Prostate gland (tissue), 2 donors: ENCODE measurements at regions not wholly inside any gene's neighbourhood (a gene's known extent, or its start where the extent isn't known, plus 50 kb on each side); places are given as distances from the start of the nearest gene placed in this dataset.

Source experiments
- DNase-seq: peaks from one replicate; pipeline ENCODE4 v3.0.0-alpha.2; 2019; ENCODE audit warnings: low spot score
- H3K27ac ChIP-seq, 2 donors: fragments of 200-600 bp; sonication (generic); 2 replicates each; pipeline ENCODE4 v1.5.1; 2017 to 2019
- H3K27me3 ChIP-seq: fragments of 200-600 bp; sonication (generic); replicated peaks from 2 replicates; pipeline ENCODE4 v1.5.1; 2019; ENCODE audit not compliant: insufficient read depth
- H3K36me3 ChIP-seq, 2 donors: fragments of 200-600 bp; sonication (generic); 1 replicate in 1 of 2; 2 replicates in 1 of 2; pipeline versions ENCODE4 v1.5.1 to v1.8.1; 2017 to 2019
- H3K4me1 ChIP-seq: fragments of 200-600 bp; sonication (generic); replicated peaks from 2 replicates; pipeline ENCODE4 v1.5.1; 2019
- H3K4me3 ChIP-seq, 2 donors: fragments of 200-600 bp; sonication (generic); 2 replicates each; pipeline ENCODE4 v1.5.1; 2017 to 2019
- H3K9me3 ChIP-seq: fragments of 200-600 bp; sonication (generic); 2 replicates; pipeline ENCODE4 v1.5.1; 2017
- POLR2A ChIP-seq: fragments of 450-650 bp; IDR thresholded peaks from one replicate; pipeline ENCODE4 v1.6.1; 2016; ENCODE audit warnings: antibody characterized with exemption, mild to moderate bottlenecking
- POLR2AphosphoS5 ChIP-seq: sonication (generic); formaldehyde crosslinking; IDR thresholded peaks from one replicate; pipeline ENCODE4 v1.6.1; 2017; ENCODE audit warnings: antibody characterized with exemption
- WGBS: methylation state at CpG from one replicate; pipeline ENCODE4 v1.1.5; 2018; 5-methylcytosine and 5-hydroxymethylcytosine counted together
- intact Hi-C: fragments of 100-400 bp; cut with DNase I; formaldehyde crosslinking; loops from one replicate; pipeline ENCODE4 v1.14.2; 2022
- TF ChIP-seq, protein P1 (sequence below), 4 experiments: fragments of 200-600 bp in 2 of 4; fragments of 450-650 bp in 2 of 4; sonication (generic) in 2 of 4; IDR thresholded peaks; 1 replicate in 3 of 4; 2 replicates in 1 of 4; pipeline ENCODE4 v1.5.1; 2016 to 2019; ENCODE audit warnings: antibody characterized with exemption in 4 of 4, mild to moderate bottlenecking in 2 of 4, moderate library complexity in 2 of 4

DNA sequence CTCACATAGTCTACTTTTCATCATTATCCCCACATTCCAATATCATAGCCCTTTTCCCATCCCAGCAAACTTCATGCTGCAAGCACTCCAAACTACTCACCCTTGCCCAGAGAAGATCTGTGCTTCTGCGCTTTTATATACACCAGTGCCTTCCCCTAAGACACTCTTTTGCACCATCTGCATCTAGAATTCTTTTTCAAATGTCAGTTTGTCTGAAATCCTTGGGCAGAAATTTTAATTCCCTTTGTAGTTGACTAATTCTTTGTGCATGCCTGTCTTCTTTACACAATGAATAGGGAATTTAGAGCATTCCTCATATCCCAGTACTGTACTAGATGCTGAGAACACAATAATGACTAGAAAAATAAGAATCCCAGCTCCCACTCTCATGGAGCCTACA, 298.9 kb downstream of the KCNN2 start:
- WGBS = 93% methylated on average over 1 of the region's 1 CpG
- intact Hi-C loops = no loop called here
- Histone ChIP-seq H3K9me3 (no peaks in the 10 kb centered on the region), H3K4me3 (no peak overlapping the region), H3K27me3 (no peaks in the 10 kb centered on the region), H3K4me1 (no peaks in the 10 kb centered on the region), H3K36me3 (no peaks in the 10 kb centered on the region), H3K27ac (no peak overlapping the region)
- TF ChIP-seq POLR2A (no peak), POLR2AphosphoS5 (no peak)
- TF ChIP-seq, protein P1, sequence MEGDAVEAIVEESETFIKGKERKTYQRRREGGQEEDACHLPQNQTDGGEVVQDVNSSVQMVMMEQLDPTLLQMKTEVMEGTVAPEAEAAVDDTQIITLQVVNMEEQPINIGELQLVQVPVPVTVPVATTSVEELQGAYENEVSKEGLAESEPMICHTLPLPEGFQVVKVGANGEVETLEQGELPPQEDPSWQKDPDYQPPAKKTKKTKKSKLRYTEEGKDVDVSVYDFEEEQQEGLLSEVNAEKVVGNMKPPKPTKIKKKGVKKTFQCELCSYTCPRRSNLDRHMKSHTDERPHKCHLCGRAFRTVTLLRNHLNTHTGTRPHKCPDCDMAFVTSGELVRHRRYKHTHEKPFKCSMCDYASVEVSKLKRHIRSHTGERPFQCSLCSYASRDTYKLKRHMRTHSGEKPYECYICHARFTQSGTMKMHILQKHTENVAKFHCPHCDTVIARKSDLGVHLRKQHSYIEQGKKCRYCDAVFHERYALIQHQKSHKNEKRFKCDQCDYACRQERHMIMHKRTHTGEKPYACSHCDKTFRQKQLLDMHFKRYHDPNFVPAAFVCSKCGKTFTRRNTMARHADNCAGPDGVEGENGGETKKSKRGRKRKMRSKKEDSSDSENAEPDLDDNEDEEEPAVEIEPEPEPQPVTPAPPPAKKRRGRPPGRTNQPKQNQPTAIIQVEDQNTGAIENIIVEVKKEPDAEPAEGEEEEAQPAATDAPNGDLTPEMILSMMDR (IDR thresholded peaks at IDR 0.05) = no peak
- no peak for DNase-seq

DNA sequence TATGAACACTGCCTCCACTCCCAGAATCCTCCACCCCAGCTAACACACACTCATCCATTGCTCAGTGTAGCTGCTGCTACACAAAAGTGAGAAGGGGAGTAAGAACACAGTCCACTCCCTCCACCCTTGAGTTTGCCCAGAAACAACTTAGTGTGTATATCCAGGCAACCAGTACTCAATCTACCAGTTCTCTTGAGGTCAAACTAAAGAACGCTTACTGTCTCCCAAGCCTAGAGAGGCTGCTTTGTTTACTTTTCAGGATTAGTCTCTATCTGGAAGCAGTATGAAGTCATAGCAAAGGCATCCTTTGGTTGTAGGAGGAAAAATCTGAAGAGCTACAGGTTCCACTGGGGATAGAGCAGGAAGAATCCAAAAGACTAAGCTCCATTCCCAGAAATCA, 296.3 kb downstream of the KCNN2 start:
- no peak for TF ChIP-seq POLR2AphosphoS5
- TF ChIP-seq, protein P1 (IDR thresholded peaks at IDR 0.05) = no peak
- no peak for TF ChIP-seq POLR2A
- 53% methylated on average over 1 of the region's 1 CpG for WGBS
- Histone ChIP-seq H3K36me3 (no peaks in the 10 kb centered on the region), H3K4me3 (no peak overlapping the region), H3K4me1 (no peaks in the 10 kb centered on the region), H3K9me3 (no peaks in the 10 kb centered on the region), H3K27ac (no peak overlapping the region), H3K27me3 (no peaks in the 10 kb centered on the region)
- intact Hi-C loops = no loop called here
- no peak for DNase-seq

DNA sequence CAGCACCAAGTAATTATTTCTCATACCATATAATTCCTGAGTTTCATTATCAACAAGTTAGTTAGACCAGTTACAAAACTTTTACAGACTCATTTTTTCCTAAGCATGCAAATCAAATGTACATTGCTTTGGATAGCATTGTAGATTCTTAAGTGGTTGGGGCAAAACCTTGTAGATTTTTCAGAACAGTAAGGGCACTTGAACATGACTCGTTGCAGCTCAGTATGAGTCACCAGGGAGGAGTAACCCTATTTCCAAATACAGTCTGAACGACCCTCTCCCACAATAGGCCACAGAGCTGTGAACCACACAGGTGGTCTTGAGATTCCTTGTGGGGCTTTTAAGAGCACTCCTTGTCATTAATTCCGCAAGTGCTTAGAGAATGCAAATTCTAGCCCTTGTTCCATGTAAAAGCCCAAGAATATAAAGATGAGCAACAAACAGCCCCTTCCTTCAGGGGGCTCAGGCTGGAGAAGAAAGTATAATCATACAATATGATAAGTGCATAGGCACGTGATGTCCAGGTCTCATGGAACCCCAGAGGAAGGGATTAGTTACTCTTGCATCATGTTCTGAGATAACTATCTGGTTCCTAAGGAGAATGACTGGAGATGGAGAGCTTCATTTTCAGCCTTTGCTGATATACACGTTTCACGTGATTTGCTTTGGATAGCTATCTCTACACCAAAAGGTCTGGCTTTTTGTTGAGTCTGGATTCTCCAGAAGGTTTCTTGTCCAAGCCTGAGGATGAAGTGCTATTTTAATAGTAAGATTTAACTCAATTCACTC, 295.7 kb downstream of the KCNN2 start:
- intact Hi-C loops = no loop called here
- TF ChIP-seq, protein P1 (IDR thresholded peaks at IDR 0.05) = no peak
- TF ChIP-seq POLR2A = no peak
- no peak for TF ChIP-seq POLR2AphosphoS5
- Histone ChIP-seq H3K27me3 (no peaks in the 10 kb centered on the region), H3K4me3 (no peak overlapping the region), H3K4me1 (no peaks in the 10 kb centered on the region), H3K9me3 (no peaks in the 10 kb centered on the region), H3K27ac (no peak overlapping the region), H3K36me3 (no peaks in the 10 kb centered on the region)
- no peak for DNase-seq
- 76% methylated on average over 6 of the region's 6 CpGs for WGBS

DNA sequence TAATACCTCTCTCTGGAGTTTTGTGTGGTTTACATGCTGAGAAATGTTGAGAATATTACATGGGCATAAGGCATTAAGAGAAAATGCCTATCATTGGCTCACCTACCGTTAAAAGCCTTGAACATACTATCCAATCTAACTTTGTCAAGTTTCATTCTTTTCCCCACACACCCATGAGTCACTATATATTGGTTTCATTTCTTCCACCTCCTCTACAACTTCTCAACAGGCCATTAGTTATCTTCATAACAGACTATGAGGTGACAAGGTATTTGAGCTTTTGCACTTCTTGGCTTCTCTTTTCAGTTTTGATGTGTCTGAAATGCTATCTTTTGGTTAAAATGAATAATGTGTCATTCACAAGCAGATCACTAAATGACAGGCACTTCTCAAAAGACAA, 288.0 kb downstream of the KCNN2 start:
- WGBS = 89% methylated on average over 1 of the region's 1 CpG
- no peak for TF ChIP-seq POLR2A
- TF ChIP-seq, protein P1 (IDR thresholded peaks at IDR 0.05) = no peak
- TF ChIP-seq POLR2AphosphoS5 = no peak
- DNase-seq = no peak
- no peaks in the 10 kb centered on the region for H3K9me3 ChIP-seq
- H3K27ac ChIP-seq = no peak overlapping the region
- no peaks in the 10 kb centered on the region for H3K36me3 ChIP-seq
- H3K4me1 ChIP-seq = no peaks in the 10 kb centered on the region
- intact Hi-C loops = no loop called here
- no peaks in the 10 kb centered on the region for H3K27me3 ChIP-seq
- H3K4me3 ChIP-seq = no peak overlapping the region

DNA sequence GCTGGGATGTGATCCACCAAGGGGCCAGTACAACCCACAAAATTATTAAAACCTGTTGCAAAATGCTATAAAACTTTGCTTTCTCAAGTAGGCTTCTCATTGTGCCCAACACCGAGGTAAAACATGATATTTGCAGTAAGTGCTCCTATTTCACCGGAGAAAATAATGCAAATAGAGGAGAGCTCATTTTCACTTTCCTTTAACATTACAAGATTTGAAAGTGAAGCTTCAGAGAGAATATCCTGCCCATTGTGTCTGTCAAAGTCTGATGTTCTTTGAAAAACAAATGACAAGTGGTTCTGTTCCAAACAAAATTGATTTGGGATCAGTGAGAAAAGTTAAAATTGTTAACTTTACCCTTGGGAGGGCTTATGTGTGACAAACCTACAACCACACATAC, 287.1 kb downstream of the KCNN2 start:
- Histone ChIP-seq H3K27ac (no peak overlapping the region), H3K27me3 (no peaks in the 10 kb centered on the region), H3K4me3 (no peak overlapping the region), H3K4me1 (no peaks in the 10 kb centered on the region), H3K36me3 (no peaks in the 10 kb centered on the region), H3K9me3 (no peaks in the 10 kb centered on the region)
- intact Hi-C loops = no loop called here
- TF ChIP-seq POLR2A = no peak
- TF ChIP-seq, protein P1 (IDR thresholded peaks at IDR 0.05) = no peak
- TF ChIP-seq POLR2AphosphoS5 = no peak
- 82% methylated on average over 2 of the region's 2 CpGs for WGBS
- DNase-seq = no peak
